D341Med (cell line): ENCODE measurements at regions not wholly inside any gene's neighbourhood (a gene's known extent, or its start where the extent isn't known, plus 50 kb on each side); places are given as distances from the start of the nearest gene placed in this dataset.
"Not testable (repeated sequence)": the region's sequence is repeated elsewhere in the genome, so short reads cannot be mapped to it uniquely, and the experiment has no call there.

Experiments used
- DNase-seq: peaks from one replicate; pipeline ENCODE4 v3.0.0; 2012; ENCODE audit warnings: low spot score

- DNase-seq: no peak
Measured at GRCh38 chr5:160479220-160479619, 57.6 kb downstream of the PTTG1 start.

- no peak for DNase-seq
Measured at GRCh38 chr5:160479926-160480325, 58.3 kb downstream of the PTTG1 start.

GRCh38 chr5:160480652-160481051 is 59.0 kb downstream of the PTTG1 start:
- no peak for DNase-seq

- DNase-seq: no peak
Measured at GRCh38 chr5:160484678-160485077, 63.0 kb downstream of the PTTG1 start.

GRCh38 chr5:160485364-160485969 is 63.8 kb downstream of the PTTG1 start:
- DNase-seq: no peak

GRCh38 chr5:160486573-160486972 is 64.9 kb downstream of the PTTG1 start:
- DNase-seq: no peak

GRCh38 chr5:160488394-160489325 is 67.0 kb downstream of the PTTG1 start:
- DNase-seq: no peak

- no peak for DNase-seq
Measured at GRCh38 chr5:160491438-160491837, 69.8 kb downstream of the PTTG1 start.

- DNase-seq: no peak
Measured at GRCh38 chr5:160492565-160492964, 70.9 kb downstream of the PTTG1 start.

- DNase-seq: no peak
Measured at GRCh38 chr5:160493806-160494338, 72.2 kb downstream of the PTTG1 start.

GRCh38 chr5:160494451-160494850 is 72.8 kb downstream of the PTTG1 start:
- no peak for DNase-seq

GRCh38 chr5:160496334-160496733 is 74.7 kb downstream of the PTTG1 start:
- DNase-seq: no peak

- no peak for DNase-seq
Measured at GRCh38 chr5:160496784-160497183, 75.1 kb downstream of the PTTG1 start.

- no peak for DNase-seq
Measured at GRCh38 chr5:160497878-160498277, 76.2 kb downstream of the PTTG1 start.

- DNase-seq: not testable (repeated sequence)
Measured at GRCh38 chr5:160498441-160499043, 76.9 kb downstream of the PTTG1 start.

- DNase-seq: no peak
Measured at GRCh38 chr5:160500786-160501779, 79.4 kb downstream of the PTTG1 start.

GRCh38 chr5:160504906-160505305 is 83.3 kb downstream of the PTTG1 start:
- no peak for DNase-seq

GRCh38 chr5:160506006-160507004 is 84.7 kb downstream of the PTTG1 start:
- no peak for DNase-seq

GRCh38 chr5:160507221-160507721 is 85.6 kb downstream of the PTTG1 start:
- DNase-seq: no peak

- peak; percentile 82 for DNase-seq
Measured at GRCh38 chr5:160508780-160509361, 87.2 kb downstream of the PTTG1 start.
